ENCODE measurements at regions not wholly inside any gene's neighbourhood (a gene's known extent, or its start where the extent isn't known, plus 50 kb on each side); places are given as distances from the start of the nearest gene placed in this dataset.
A peak's percentile ranks its signal among the peaks of the same experiment; 100 is the strongest.

GRCh38 chr1:227466039-227466645 is 97.2 kb upstream of the ZNF678 start:
- H3K4me1 ChIP-seq: no peaks in the 10 kb centered on the region
- in situ Hi-C loops (cut with MboI; ENCODE audit: low sequenced_read_pairs): no loop called here
- no peak overlapping the region for H3K4me3 ChIP-seq
- H3K27me3 ChIP-seq (ENCODE audit: low read depth): peaks cover 4% of the 10 kb centered on the region; the same call in 1 of the 2 replicates
- H3K9me3 ChIP-seq: no peaks in the 10 kb centered on the region
- H3K36me3 ChIP-seq (replicated peaks): no peaks in the 10 kb centered on the region
- DNase-seq (ENCODE audit: low spot score in 2 of 2): no peak

GRCh38 chr1:227465256-227465655 is 98.1 kb upstream of the ZNF678 start:
- no peaks in the 10 kb centered on the region for H3K36me3 ChIP-seq (replicated peaks)
- no peak for DNase-seq (ENCODE audit: low spot score in 2 of 2)
- no peaks in the 10 kb centered on the region for H3K9me3 ChIP-seq
- peaks cover 4% of the 10 kb centered on the region; the same call in 1 of the 2 replicates for H3K27me3 ChIP-seq (ENCODE audit: low read depth)
- no peaks in the 10 kb centered on the region for H3K4me1 ChIP-seq
- in situ Hi-C loops (cut with MboI; ENCODE audit: low sequenced_read_pairs): no loop called here
- H3K4me3 ChIP-seq: no peak overlapping the region

DNA sequence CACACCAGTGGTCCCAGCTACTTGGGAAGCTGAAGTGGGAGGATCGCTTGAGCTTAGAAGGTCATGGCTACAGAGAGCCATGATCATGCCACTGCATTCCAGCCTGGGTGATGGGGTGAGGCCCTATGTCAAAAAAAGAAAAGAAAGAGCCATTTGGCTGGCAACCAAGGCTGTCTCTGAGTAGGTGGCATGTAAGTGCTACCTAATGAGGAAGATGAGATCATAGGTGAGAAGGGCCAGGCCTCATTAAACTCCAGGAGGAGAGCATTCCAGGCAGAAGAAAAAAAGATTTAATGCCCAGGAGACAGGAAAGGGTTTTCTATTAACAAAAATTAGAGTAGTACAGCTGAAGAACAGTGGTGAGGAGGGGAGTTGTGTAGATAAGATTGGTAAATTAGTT is 103.4 kb upstream of the ZNF678 start:
- no peaks in the 10 kb centered on the region for H3K9me3 ChIP-seq
- DNase-seq (ENCODE audit: low spot score in 2 of 2): no peak
- no peaks in the 10 kb centered on the region for H3K36me3 ChIP-seq (replicated peaks)
- H3K4me3 ChIP-seq: no peak overlapping the region
- in situ Hi-C loops (cut with MboI; ENCODE audit: low sequenced_read_pairs): no loop called here
- no peaks in the 10 kb centered on the region for H3K4me1 ChIP-seq
- no peaks in the 10 kb centered on the region for H3K27me3 ChIP-seq (ENCODE audit: low read depth)

DNA sequence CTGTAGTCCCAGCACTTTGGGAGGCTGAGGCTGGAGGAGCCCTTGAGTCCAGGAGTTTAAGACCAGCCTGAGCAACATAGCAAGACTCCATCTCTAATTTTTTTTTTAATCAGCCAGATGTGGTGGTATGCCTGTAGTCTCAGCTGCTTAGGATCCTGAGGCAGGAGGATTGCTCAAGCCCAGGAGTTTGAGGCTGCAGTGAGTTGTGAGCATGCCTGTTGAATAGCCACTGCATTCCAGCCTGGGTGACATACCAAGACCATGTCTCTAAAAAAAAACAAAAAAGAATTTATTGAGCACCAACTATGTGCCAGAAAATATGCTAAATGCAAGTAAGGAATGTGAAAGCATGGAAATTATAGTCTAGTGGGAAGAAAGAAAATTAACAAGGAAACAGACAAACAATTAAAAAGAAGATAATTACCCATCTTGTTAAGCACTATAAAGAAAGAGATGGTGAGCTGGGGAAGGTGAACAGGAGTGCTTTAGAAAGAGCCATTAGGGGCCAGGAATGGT is 104.0 kb upstream of the ZNF678 start:
- Histone ChIP-seq H3K9me3 (no peaks in the 10 kb centered on the region), H3K4me3 (no peak overlapping the region), H3K27me3 (ENCODE audit: low read depth) (no peaks in the 10 kb centered on the region), H3K36me3 (replicated peaks) (no peaks in the 10 kb centered on the region), H3K4me1 (no peaks in the 10 kb centered on the region)
- in situ Hi-C loops (cut with MboI; ENCODE audit: low sequenced_read_pairs): no loop called here
- no peak for DNase-seq (ENCODE audit: low spot score in 2 of 2)

- DNase-seq (ENCODE audit: low spot score in 2 of 2): no peak
- H3K36me3 ChIP-seq (replicated peaks): no peaks in the 10 kb centered on the region
- in situ Hi-C loops (cut with MboI; ENCODE audit: low sequenced_read_pairs): no loop called here
- no peaks in the 10 kb centered on the region for H3K4me1 ChIP-seq
- no peaks in the 10 kb centered on the region for H3K9me3 ChIP-seq
- no peak overlapping the region for H3K4me3 ChIP-seq
- H3K27me3 ChIP-seq (ENCODE audit: low read depth): no peaks in the 10 kb centered on the region
These were observed 108.7 kb upstream of the ZNF678 start for GRCh38 chr1:227454686-227455085.

DNA sequence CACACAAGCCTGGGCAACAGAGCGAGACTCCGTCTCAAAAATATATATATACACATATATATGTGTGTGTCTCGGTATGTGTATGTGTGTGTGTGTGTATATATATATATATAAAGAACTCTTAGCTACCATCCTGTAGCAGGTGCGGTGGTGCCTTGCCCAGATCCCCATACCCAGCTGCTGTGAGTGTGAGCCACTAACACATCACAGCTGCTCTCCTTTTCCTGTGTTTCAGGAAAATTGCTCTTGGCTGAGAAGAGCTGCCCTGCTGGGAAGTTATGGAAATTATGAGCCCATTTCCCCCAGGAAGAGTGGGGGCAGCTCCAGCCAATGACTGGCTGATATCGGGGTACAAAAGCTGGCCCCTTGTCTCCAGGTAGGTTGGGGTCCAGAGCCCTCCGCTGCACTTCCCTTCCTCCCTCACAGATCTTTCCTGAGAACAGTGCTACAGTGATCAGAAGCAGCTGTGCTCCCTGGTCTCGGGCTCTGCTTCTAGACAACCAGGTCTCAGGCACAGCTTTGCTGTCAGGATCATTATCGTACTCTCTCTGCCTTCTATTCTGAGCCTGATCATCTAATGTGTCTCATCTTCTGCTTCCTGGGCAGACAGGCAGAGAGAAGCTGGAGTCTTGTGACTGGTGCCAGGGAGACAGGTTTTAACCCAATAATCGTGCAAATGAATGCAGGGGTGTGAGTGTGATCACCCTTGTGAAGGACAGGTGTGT is 109.6 kb upstream of the ZNF678 start:
- H3K4me1 ChIP-seq: no peaks in the 10 kb centered on the region
- in situ Hi-C loops (cut with MboI; ENCODE audit: low sequenced_read_pairs): no loop called here
- no peak overlapping the region for H3K4me3 ChIP-seq
- no peaks in the 10 kb centered on the region for H3K9me3 ChIP-seq
- H3K36me3 ChIP-seq (replicated peaks): no peaks in the 10 kb centered on the region
- DNase-seq (ENCODE audit: low spot score in 2 of 2): no peak
- no peaks in the 10 kb centered on the region for H3K27me3 ChIP-seq (ENCODE audit: low read depth)

GRCh38 chr1:227451954-227452353 is 111.4 kb upstream of the ZNF678 start:
- no peaks in the 10 kb centered on the region for H3K4me1 ChIP-seq
- no peaks in the 10 kb centered on the region for H3K36me3 ChIP-seq (replicated peaks)
- no peaks in the 10 kb centered on the region for H3K27me3 ChIP-seq (ENCODE audit: low read depth)
- H3K4me3 ChIP-seq: no peak overlapping the region
- H3K9me3 ChIP-seq: no peaks in the 10 kb centered on the region
- no peak for DNase-seq (ENCODE audit: low spot score in 2 of 2)
- in situ Hi-C loops (cut with MboI; ENCODE audit: low sequenced_read_pairs): no loop called here

DNA sequence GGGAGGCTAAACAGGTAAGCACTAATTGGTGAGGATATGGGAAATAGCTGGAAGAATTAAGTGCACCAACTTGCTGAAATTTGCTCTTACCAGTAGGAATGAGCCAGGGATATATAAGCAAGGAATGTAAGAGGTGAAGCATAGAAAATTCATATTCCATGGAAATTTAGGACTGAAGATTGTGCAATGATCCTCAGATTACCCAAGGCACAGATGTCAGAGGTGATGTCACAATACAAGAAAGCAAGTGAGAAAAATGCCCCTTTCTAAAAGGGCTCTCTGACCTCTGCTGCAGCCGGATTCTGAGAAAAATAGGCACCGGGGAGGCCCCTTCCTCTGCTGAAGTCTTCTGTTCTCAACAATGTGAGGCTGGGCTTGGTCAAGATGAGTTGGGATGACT is 112.3 kb upstream of the ZNF678 start:
- Histone ChIP-seq H3K36me3 (replicated peaks) (no peaks in the 10 kb centered on the region), H3K4me3 (no peak overlapping the region), H3K4me1 (no peaks in the 10 kb centered on the region), H3K27me3 (ENCODE audit: low read depth) (no peaks in the 10 kb centered on the region), H3K9me3 (no peaks in the 10 kb centered on the region)
- in situ Hi-C loops (cut with MboI; ENCODE audit: low sequenced_read_pairs): no loop called here
- no peak for DNase-seq (ENCODE audit: low spot score in 2 of 2)

DNA sequence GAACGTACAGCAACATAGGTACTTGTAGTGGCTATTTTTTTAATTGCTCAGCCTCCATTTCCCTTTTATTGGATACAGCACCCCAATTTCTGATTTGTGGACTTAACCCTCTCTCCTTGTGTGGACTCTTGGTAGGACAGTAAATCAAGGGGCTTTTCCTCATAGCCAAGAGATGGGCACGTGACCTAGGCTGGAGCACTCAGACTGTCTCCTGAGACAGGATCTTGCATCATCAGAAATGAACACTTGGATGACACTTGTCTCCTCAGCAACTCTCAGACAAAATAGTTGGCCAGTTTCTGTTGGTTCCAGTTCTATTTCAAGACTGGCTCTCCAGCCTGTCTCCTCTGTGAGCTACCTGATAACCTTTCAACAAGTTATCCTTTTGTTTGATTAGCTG is 112.9 kb upstream of the ZNF678 start:
- DNase-seq (ENCODE audit: low spot score in 2 of 2): no peak
- Histone ChIP-seq H3K9me3 (no peaks in the 10 kb centered on the region), H3K4me1 (no peaks in the 10 kb centered on the region), H3K4me3 (no peak overlapping the region), H3K27me3 (ENCODE audit: low read depth) (no peaks in the 10 kb centered on the region), H3K36me3 (replicated peaks) (no peaks in the 10 kb centered on the region)
- in situ Hi-C loops (cut with MboI; ENCODE audit: low sequenced_read_pairs): no loop called here

DNA sequence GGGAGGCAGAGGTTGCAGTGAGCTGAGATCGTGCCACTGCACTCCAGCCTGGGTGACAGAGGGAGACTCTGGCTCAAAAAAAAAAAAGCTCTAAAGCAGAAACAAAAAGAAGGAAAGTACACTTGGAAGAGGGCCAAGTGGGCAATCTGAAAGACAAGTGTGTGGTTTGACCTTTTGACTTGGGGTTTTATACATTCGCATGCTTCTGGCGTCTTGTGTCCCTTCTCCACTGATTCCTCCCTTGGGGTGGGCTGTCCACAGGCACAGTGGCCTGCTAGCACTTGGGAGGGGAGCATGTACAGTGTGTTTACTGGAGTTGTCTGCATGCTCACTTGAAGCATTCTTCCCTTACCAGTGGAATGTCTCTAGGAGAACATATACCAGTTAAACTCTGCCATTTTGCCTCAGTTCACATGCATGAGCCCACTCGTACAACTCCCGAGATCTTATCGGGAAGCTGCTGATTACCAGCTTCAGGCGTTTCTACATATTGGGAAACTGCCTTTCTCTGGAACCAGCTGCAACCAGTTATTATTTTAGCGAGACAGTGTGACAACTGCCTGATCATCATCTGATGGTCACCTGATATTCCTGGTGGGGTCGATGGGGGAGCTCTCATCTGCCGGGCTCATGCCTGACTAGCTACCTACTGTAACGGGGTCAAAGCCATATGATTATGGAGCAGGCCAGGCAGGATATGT is 113.5 kb upstream of the ZNF678 start:
- no peaks in the 10 kb centered on the region for H3K9me3 ChIP-seq
- H3K4me1 ChIP-seq: no peaks in the 10 kb centered on the region
- DNase-seq (ENCODE audit: low spot score in 2 of 2): no peak
- no peaks in the 10 kb centered on the region for H3K27me3 ChIP-seq (ENCODE audit: low read depth)
- no peaks in the 10 kb centered on the region for H3K36me3 ChIP-seq (replicated peaks)
- in situ Hi-C loops (cut with MboI; ENCODE audit: low sequenced_read_pairs): no loop called here
- no peak overlapping the region for H3K4me3 ChIP-seq

- in situ Hi-C loops (cut with MboI; ENCODE audit: low sequenced_read_pairs): no loop called here
- peak; percentile 36 to 65 for DNase-seq (ENCODE audit: low spot score in 2 of 2)
These were observed 114.3 kb upstream of the ZNF678 start for GRCh38 chr1:227449051-227449450.

DNA sequence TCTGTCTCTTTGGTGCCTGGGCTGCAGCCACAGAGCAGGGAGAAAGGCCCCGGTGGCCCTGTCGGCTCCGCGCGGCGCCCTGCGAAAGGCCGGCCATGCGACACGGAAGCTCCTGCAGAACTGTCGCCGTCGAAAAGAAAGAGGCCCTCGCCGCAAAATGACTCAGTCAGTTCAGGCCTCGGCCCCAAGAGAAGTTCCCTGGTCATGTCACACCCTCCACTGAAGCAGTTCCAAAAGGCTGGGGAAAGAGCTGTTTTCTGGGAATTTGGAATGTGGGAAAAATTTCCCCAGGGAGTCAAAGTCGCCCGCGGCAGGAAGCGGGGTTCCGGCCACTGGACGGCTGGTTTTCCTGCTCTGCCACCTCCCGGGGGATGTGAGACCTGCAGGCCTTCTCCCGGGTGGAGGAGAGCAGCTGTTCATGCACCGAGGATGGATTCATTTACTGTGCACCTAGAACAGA is 115.8 kb upstream of the ZNF678 start:
- Histone ChIP-seq H3K4me1 (no peaks in the 10 kb centered on the region), H3K9me3 (no peaks in the 10 kb centered on the region), H3K36me3 (replicated peaks) (no peaks in the 10 kb centered on the region), H3K27me3 (ENCODE audit: low read depth) (no peaks in the 10 kb centered on the region), H3K4me3 (no peak overlapping the region)
- in situ Hi-C loops (cut with MboI; ENCODE audit: low sequenced_read_pairs): no loop called here
- peak; percentile 21 to 74 for DNase-seq (ENCODE audit: low spot score in 2 of 2)

More at GRCh38 chr1:227449051-227449450, 114.3 kb upstream of the ZNF678 start:
- Histone ChIP-seq H3K4me3 (no peak overlapping the region), H3K4me1 (no peaks in the 10 kb centered on the region), H3K27me3 (ENCODE audit: low read depth) (no peaks in the 10 kb centered on the region), H3K9me3 (no peaks in the 10 kb centered on the region), H3K36me3 (replicated peaks) (no peaks in the 10 kb centered on the region)

- H3K4me1 ChIP-seq: no peaks in the 10 kb centered on the region
- in situ Hi-C loops (cut with MboI; ENCODE audit: low sequenced_read_pairs): no loop called here
- DNase-seq (ENCODE audit: low spot score in 2 of 2): no peak
- H3K9me3 ChIP-seq: no peaks in the 10 kb centered on the region
- no peaks in the 10 kb centered on the region for H3K27me3 ChIP-seq (ENCODE audit: low read depth)
- H3K4me3 ChIP-seq: no peak overlapping the region
- H3K36me3 ChIP-seq (replicated peaks): no peaks in the 10 kb centered on the region
These were observed 117.6 kb upstream of the ZNF678 start for GRCh38 chr1:227445746-227446145.

GRCh38 chr1:227445092-227445674 is 118.2 kb upstream of the ZNF678 start:
- in situ Hi-C loops (cut with MboI; ENCODE audit: low sequenced_read_pairs): no loop called here
- no peak for DNase-seq (ENCODE audit: low spot score in 2 of 2)
- Histone ChIP-seq H3K27me3 (ENCODE audit: low read depth) (no peaks in the 10 kb centered on the region), H3K4me1 (no peaks in the 10 kb centered on the region), H3K9me3 (no peaks in the 10 kb centered on the region), H3K4me3 (no peak overlapping the region), H3K36me3 (replicated peaks) (no peaks in the 10 kb centered on the region)
